GM12878 (cell line): ENCODE measurements at regions not wholly inside any gene's neighbourhood (a gene's known extent, or its start where the extent isn't known, plus 50 kb on each side); places are given as distances from the start of the nearest gene placed in this dataset.

ENCODE experiments used
- ATAC-seq: fragments of 200-7000 bp; cut with Tn5 transposase; 3 replicates; pipeline ENCODE4 v1.9.1; 2020; ENCODE audit warnings: mild to moderate bottlenecking, moderate library complexity
- BruUV-seq: library from RNA; stranded (reverse); fragments of 400-500 nt; replicated peaks from 2 replicates; lab custom pipeline; 2021; lab: Mats Ljungman, UMichigan
- CTCF ChIA-PET: fragments of 300-600 bp; sonication (Branson Sonifier 250); formaldehyde crosslinking; extraction: SDS; loops from one replicate; lab custom pipeline; 2021; ENCODE audit warnings: inconsistent platforms; lab: Yijun Ruan, JAX
- POLR2A ChIA-PET: fragments of 350-600 bp; formaldehyde crosslinking; extraction: SDS; loops from one replicate; lab custom pipeline; 2021; ENCODE audit warnings: inconsistent platforms; lab: Charles Lee
- RAD21 ChIA-PET: fragments of 300-600 bp; sonication (Branson Sonifier 250); formaldehyde crosslinking; loops from one replicate; lab custom pipeline; 2023; ENCODE audit warnings: antibody characterized with exemption; ENCODE audit not compliant: unreplicated experiment; lab: Charles Lee
- SMC1A ChIA-PET: fragments of 300-600 bp; sonication (Branson Sonifier 250); formaldehyde crosslinking; loops from one replicate; lab custom pipeline; 2023; ENCODE audit not compliant: unreplicated experiment, uncharacterized antibody; lab: Charles Lee
- DNase-seq: peaks from one replicate; pipeline ENCODE4 v3.0.0-alpha.2; 2011; ENCODE audit warnings: low read depth, low spot score
- FAIRE-seq: peaks from 3 replicates; lab custom pipeline; 2011; peaks lifted over from hg19 to GRCh38; lab: Jason Lieb, UNC
- H2AFZ ChIP-seq: 2 replicates; pipeline ENCODE4 v1.6.0; 2011; ENCODE audit warnings: low read depth, low read length, control low read depth; ENCODE audit not compliant: control insufficient read depth
- H3K27ac ChIP-seq: 2 replicates; pipeline ENCODE4 v1.5.1; 2011; ENCODE audit warnings: control low read depth; ENCODE audit not compliant: control insufficient read depth, insufficient read depth
- H3K27me3 ChIP-seq, 2 experiments: replicated peaks in 1 of 2; 2 replicates each; pipeline versions ENCODE4 v1.6.0 to v1.6.1; 2011; ENCODE audit warnings: low read length in 1 of 2; ENCODE audit not compliant: control insufficient read depth in 2 of 2, insufficient read depth in 2 of 2
- H3K36me3 ChIP-seq, 2 experiments: 2 replicates each; pipeline ENCODE4 v1.5.1; 2011; ENCODE audit warnings: low read length in 1 of 2; ENCODE audit not compliant: control insufficient read depth in 2 of 2, insufficient read depth in 2 of 2
- H3K4me1 ChIP-seq: 2 replicates; pipeline ENCODE4 v1.6.1; 2011; ENCODE audit warnings: mild to moderate bottlenecking, low read length, moderate library complexity, mixed read lengths; ENCODE audit not compliant: control insufficient read depth, insufficient read depth
- H3K4me2 ChIP-seq: 2 replicates; pipeline ENCODE4 v1.6.0; 2011; ENCODE audit warnings: control low read depth; ENCODE audit not compliant: control insufficient read depth, insufficient read depth
- H3K4me3 ChIP-seq: fragments of 200-600 bp; sonication (generic); 2 replicates; pipeline ENCODE4 v1.5.1; 2016
- H3K79me2 ChIP-seq: 2 replicates; pipeline ENCODE4 v1.6.0; 2011; ENCODE audit warnings: low read length; ENCODE audit not compliant: control insufficient read depth, insufficient read depth
- H3K9ac ChIP-seq: 2 replicates; pipeline ENCODE4 v1.8.0; 2011; ENCODE audit warnings: low read length, control low read depth, mixed read lengths; ENCODE audit not compliant: control insufficient read depth, insufficient read depth
- H3K9me3 ChIP-seq: replicated peaks from 3 replicates; pipeline ENCODE4 v1.5.1; 2011; ENCODE audit warnings: mild to moderate bottlenecking, low read length; ENCODE audit not compliant: control insufficient read depth, insufficient read depth
- H4K20me1 ChIP-seq: 2 replicates; pipeline ENCODE4 v1.6.0; 2011; ENCODE audit not compliant: control insufficient read depth, insufficient read depth
- CBFB ChIP-seq: IDR thresholded peaks from 2 replicates; pipeline ENCODE4 v1.6.1; 2016; ENCODE audit warnings: antibody characterized with exemption, low read depth
- EGR1 ChIP-seq, 2 experiments: IDR thresholded peaks; 1 replicate in 1 of 2; 2 replicates in 1 of 2; pipeline ENCODE4 v1.6.1; 2011 to 2012; ENCODE audit warnings: low read depth in 2 of 2, low read length in 2 of 2, borderline replicate concordance in 1 of 2, mild to moderate bottlenecking in 1 of 2, moderate library complexity in 1 of 2
- HDGF ChIP-seq: fragments of 450-650 bp; IDR thresholded peaks from 2 replicates; pipeline ENCODE4 v1.6.1; 2016; ENCODE audit warnings: antibody characterized with exemption
- MEF2A ChIP-seq: IDR thresholded peaks from 2 replicates; pipeline ENCODE4 v1.6.1; 2011; ENCODE audit warnings: low read depth, mild to moderate bottlenecking, low read length, moderate library complexity; ENCODE audit not compliant: insufficient read depth
- WGBS: methylation state at CpG from one replicate; pipeline ENCODE4 v1.1.6; 2016; ENCODE audit warnings: low lambda C conversion rate; ENCODE audit not compliant: insufficient replicate concordance, insufficient coverage; ENCODE audit errors: missing lambda C conversion rate; 5-methylcytosine and 5-hydroxymethylcytosine counted together
- in situ Hi-C: fragments of 300-500 bp; cut with MboI; formaldehyde crosslinking; loops from 9 replicates; pipeline ENCODE4 v1.14.3; 2018; ENCODE audit warnings: mixed read lengths
- intact Hi-C: fragments of 100-400 bp; cut with micrococcal nuclease; formaldehyde crosslinking; loops from one replicate; pipeline ENCODE4 v1.14.2; 2022; ENCODE audit not compliant: unreplicated experiment
- TF ChIP-seq, protein P1 (sequence below): fragments of 450-650 bp; IDR thresholded peaks from 2 replicates; pipeline ENCODE4 v1.6.1; 2017; ENCODE audit warnings: mild to moderate bottlenecking, moderate library complexity

DNA sequence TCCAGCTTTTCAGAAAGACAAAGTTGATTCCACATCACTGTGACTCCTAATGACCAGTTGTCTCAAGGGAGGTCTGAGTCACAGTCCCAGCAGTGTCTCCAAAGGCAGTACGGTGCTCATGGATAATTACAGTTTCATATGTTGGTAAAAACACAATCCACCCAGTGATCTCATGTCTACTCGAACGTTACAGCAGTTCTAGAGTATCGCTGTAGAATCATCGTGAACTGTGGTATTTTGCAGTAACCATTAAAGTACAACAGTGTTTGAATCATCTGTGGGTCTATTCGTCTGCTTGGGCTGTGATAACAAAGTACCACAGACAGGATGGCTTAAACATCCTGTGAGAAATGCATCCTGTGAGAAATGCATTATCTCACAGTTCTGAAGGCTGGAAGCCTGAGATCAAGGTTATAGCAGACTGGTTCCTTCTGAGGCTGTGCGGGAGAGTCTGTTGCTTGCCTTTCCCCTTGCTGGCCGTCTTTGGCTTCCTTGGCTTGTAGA lies 121.1 kb upstream of the SORBS2 start:
- no peaks in the 10 kb centered on the region for H3K9me3 ChIP-seq
- ChIA-PET RAD21 (no interaction called here), POLR2A (no interaction called here), SMC1A (no interaction called here), CTCF (no interaction called here)
- FAIRE-seq (no peak), DNase-seq (no peak), ATAC-seq (no peak)
- 57% methylated on average over 8 of the region's 8 CpGs for WGBS
- no peak overlapping the region for H2AFZ ChIP-seq
- no peak overlapping the region for H3K4me3 ChIP-seq
- TF ChIP-seq CBFB, result no peak
- no peak for TF ChIP-seq EGR1 (IDR thresholded peaks at IDR 0.05; ENCODE audit: borderline replicate concordance in 1 of 2, low read depth in 2 of 2, low read length in 2 of 2)
- TF ChIP-seq, protein P1, sequence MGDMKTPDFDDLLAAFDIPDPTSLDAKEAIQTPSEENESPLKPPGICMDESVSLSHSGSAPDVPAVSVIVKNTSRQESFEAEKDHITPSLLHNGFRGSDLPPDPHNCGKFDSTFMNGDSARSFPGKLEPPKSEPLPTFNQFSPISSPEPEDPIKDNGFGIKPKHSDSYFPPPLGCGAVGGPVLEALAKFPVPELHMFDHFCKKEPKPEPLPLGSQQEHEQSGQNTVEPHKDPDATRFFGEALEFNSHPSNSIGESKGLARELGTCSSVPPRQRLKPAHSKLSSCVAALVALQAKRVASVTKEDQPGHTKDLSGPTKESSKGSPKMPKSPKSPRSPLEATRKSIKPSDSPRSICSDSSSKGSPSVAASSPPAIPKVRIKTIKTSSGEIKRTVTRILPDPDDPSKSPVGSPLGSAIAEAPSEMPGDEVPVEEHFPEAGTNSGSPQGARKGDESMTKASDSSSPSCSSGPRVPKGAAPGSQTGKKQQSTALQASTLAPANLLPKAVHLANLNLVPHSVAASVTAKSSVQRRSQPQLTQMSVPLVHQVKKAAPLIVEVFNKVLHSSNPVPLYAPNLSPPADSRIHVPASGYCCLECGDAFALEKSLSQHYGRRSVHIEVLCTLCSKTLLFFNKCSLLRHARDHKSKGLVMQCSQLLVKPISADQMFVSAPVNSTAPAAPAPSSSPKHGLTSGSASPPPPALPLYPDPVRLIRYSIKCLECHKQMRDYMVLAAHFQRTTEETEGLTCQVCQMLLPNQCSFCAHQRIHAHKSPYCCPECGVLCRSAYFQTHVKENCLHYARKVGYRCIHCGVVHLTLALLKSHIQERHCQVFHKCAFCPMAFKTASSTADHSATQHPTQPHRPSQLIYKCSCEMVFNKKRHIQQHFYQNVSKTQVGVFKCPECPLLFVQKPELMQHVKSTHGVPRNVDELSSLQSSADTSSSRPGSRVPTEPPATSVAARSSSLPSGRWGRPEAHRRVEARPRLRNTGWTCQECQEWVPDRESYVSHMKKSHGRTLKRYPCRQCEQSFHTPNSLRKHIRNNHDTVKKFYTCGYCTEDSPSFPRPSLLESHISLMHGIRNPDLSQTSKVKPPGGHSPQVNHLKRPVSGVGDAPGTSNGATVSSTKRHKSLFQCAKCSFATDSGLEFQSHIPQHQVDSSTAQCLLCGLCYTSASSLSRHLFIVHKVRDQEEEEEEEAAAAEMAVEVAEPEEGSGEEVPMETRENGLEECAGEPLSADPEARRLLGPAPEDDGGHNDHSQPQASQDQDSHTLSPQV, result no peak
- no peak for TF ChIP-seq HDGF
- no peak for TF ChIP-seq MEF2A
- intact Hi-C loops (no loop called here), in situ Hi-C loops (no loop called here)
- H3K4me1 ChIP-seq, result no peaks in the 10 kb centered on the region
- H3K4me2 ChIP-seq, result no peak overlapping the region
- no peaks in the 10 kb centered on the region for H3K36me3 ChIP-seq
- H4K20me1 ChIP-seq, result no peaks in the 10 kb centered on the region
- no peaks in the 10 kb centered on the region for H3K79me2 ChIP-seq
- no peak overlapping the region for H3K9ac ChIP-seq
- H3K27me3 ChIP-seq, result peaks cover 0 to 2% of the 10 kb centered on the region in 2 experiments; a peak in 2 of 4 replicates
- H3K27ac ChIP-seq, result no peak overlapping the region
- no TSS peak for BruUV-seq
